GM18505 (cell line): ENCODE measurements at regions not wholly inside any gene's neighbourhood (a gene's known extent, or its start where the extent isn't known, plus 50 kb on each side); places are given as distances from the start of the nearest gene placed in this dataset.

Source experiments
- ATAC-seq: cut with Tn5 transposase; IDR thresholded peaks from one replicate; pipeline ENCODE4 v1.9.1; 2021; ENCODE audit not compliant: unreplicated experiment
- POLR2A ChIP-seq: IDR thresholded peaks from 4 replicates; pipeline ENCODE4 v1.6.1; 2011; ENCODE audit warnings: borderline replicate concordance; ENCODE audit not compliant: insufficient read depth, insufficient read length; ENCODE audit errors: extremely low read depth

DNA sequence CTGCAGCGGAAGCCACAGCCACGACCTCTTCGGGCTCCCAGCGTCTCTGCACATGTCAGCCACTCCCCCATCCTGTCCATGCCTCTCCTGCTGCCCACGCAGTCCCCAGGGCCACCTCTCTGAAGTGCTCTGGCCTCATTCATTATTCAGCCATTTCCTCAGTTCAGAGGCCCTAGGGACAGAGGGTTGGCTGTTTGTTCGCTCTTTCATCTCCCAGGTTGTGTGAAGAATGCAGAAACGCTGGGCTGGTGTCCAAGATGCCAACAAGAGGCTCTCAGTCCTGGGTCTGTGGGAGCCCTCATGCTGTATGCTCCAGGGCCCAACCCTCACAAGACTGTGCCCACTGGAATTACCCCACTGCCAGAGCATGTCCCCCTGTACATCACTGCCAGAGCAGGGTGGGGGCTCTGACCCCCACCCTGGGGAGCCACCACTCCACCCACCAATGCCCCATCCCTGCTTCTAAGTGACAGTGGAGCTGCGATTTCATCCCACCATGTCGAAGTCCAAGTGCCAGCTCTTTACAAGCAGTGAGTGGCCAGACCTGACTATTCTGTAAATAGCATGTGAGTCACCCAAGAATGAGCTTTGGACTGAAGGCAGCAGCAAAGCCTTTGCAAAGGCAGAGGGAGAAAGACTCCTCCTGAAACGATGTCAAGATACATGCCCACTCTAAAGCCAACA lies 209.6 kb downstream of the BUD13 start:
- ATAC-seq = no peak
- TF ChIP-seq POLR2A = no peak

DNA sequence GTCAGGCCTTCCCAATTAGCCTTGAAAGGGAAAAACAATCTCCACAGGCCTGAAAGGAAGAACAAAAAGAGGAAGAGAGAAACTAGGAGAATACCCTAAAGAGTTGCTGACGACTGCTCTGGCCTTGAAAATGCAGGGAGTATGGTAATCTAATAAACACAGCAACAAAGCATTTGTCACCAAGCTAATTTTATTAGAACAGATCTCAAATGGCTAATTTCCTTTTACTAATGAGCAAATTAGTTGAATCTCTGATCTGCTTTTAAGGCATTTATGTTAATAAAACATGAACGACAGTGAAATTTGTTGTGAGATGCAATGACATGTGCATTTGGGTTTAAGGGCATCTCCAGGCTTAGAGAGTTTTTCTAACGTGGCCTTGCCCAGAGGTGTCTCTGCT lies 212.2 kb downstream of the BUD13 start:
- TF ChIP-seq POLR2A = no peak
- no peak for ATAC-seq

DNA sequence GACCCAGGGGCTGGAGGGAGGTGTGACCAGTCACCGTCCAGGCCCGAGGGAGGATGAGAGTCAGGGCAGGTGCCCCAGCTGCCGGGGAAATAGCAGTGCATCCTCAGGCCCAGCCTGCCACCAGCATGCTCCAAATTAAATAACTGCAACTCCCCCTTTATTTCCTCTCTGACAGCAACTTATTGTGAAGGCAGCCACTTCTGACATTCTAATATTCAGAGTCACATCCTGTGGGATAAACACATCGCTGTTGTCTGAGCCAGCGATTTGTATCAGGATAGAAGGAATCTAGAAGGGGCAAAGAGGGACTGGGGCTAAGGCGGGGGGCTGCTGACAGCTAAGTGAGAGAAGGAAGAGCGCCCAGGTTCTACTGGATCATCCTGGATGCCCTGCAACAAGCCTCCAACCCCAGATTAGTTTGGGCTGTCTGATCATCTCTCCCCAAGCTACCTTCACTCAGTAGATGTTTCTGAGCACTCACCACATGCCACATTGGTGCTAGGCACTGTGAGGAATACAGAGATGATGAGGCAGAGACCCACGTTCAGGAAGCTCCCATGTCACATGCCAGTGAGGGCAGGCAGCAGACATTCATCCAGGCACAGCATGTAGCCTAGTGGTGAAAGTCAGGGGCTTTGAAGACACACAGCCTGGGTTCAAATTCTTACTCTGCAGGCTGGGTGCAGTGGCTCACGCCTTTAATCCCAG lies 214.1 kb downstream of the BUD13 start:
- no peak for TF ChIP-seq POLR2A
- ATAC-seq = no peak

DNA sequence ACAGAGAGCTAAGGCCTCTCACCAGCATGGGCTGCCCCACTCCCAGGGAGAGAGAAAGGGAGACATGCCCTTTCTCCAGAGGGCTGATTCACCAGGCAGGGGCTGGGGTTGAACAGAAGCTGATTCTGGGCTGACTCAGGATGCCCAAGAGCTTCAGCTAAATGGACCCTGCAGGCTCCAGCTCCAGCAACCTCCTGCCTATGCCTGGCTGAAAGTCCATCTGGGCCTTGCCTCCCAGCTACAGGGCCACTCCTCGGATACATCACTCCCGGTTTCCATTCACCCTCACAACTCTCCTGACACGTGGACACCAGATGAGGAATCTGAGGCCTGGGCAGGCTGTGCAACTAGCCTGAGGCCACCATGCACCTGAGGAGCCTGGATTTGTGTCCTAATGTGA lies 215.5 kb downstream of the BUD13 start:
- ATAC-seq = no peak
- TF ChIP-seq POLR2A = no peak

DNA sequence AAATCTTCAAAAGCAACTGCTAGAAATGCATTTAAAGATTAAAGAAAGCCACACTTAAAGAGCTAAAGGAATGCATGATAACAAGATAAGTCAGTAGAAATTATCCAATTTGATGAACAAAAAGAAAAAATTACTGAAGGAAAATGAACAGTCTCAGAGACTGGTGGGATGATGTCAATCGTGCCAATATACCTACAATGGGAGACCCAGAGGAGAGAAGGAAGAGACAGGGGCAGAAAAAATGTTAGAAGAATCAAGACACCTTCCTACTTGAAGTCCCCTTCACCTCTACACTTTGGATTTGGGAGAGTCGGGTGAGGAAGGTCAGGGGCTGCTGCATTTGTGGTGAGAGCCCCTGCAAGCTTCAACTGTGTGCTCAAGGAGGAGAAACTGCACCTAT lies 216.3 kb downstream of the BUD13 start:
- no peak for TF ChIP-seq POLR2A
- ATAC-seq = no peak

DNA sequence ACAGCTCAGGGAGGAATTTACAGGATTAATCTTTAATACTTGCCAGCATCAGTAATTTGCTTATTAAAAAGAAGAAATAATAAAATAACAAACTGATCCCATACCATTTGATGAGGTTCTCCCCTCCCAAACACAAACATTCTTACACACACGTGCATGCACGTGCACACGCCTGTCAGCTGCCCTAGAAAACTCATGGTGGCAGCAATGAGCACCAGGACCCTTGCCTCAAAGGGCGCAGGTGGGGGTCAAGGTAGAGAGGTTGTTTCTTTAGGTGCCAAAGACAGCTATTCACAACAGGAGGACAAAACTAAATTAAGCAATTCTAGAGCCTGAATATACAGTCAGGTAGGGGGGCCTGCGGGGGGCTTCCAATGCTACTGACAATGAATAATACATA lies 219.3 kb downstream of the BUD13 start:
- no peak for ATAC-seq
- no peak for TF ChIP-seq POLR2A

DNA sequence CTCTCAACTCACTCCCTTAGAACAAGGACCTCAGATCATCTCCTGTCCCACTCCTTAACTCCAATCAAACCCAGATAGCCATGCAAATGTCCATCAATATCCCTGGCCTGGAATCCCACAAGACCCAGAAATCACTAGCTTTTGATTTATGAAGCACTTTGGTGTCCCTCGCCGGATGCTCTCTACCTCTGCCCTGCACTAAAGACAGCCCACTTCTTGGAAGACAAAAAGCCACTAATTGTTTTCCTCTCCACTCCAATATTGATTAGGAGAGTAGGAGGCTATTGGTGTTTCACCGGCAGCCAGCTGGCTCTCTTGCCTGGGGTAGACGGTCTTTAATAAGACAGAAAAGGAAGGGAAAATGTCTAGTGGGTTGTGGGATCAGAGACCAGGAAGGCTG lies 221.2 kb downstream of the BUD13 start:
- no peak for TF ChIP-seq POLR2A
- ATAC-seq = no peak

DNA sequence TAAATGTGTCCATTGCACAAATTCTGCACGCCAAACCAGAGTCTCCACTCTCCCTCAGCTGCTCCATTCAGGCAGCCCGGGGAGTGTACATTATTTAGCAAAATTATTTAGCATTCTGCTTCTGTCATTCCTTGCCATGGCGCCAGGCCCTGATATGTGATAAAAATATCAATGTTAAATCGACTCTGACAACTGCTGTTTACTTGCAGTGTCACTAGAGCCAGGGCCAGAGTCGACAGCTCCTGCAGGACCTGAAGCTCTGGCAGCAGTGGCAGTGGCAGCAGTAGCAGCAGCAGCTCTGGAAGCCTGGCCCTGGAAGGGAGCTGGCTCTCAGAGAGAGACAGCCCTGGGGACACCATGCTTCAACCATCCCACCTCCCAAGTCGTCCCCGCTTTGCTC lies 224.5 kb downstream of the BUD13 start:
- no peak for ATAC-seq

DNA sequence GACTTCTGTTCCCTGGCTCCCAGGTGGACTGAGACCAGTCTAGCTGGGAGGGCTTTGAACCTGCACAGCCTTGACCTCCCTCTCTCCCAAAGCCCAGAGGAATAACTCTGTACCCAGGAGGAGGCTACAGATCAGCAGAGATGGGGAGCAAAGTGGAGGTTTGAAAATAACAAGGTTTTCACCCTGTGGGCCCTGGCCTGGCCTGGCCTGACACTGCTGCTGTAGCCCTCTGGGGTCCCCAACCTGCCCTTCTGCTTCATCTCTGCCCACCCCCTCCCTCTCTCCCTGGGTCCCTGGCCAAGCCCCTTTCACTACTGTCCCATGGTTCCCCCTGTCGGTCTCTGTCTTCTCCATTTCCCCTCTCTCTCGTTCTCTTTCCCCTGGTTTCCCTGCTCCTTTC lies 225.2 kb downstream of the BUD13 start:
- ATAC-seq = no peak
- TF ChIP-seq POLR2A = no peak

More for the DNA sequence above, 224.5 kb downstream of the BUD13 start:
- TF ChIP-seq POLR2A = no peak

DNA sequence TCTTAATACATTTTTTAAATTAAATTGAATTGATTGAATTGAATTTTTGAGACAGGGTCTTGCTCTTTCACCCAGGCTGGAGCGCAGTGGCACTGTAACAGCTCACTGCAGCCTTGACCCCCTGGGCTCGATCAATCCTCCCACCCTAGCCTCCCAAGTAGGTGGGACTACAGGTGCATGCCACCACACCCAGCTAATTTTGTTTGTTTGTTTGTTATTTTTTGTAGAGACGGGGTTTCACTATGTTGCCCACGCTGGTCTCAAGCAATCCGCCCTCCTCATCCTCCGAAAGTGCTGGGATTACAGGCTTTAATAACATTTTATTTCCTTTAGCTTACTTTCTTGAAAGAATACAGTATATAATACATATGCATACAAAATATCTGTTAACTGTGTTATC lies 226.9 kb downstream of the BUD13 start:
- ATAC-seq = no peak
- TF ChIP-seq POLR2A = no peak

DNA sequence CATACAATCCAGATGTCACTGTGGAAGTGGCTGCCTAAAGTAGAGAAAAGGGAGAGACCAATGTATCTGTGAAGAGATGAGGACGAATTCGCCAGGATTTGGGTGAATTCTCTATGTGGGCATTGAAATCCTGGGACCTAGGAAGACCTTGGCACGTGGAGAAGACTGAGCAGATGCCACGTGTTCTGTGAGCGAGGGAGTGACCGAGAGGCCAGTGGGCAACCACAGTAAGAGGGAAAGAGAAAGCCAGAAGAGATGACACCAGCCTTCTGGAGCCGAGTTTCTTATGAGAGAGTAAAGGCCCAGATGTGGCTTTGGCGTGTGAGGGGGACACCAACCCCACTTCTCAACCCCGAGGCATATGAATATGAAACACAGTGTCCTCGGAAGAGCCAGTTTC lies 228.1 kb downstream of the BUD13 start:
- no peak for ATAC-seq
- TF ChIP-seq POLR2A = no peak

DNA sequence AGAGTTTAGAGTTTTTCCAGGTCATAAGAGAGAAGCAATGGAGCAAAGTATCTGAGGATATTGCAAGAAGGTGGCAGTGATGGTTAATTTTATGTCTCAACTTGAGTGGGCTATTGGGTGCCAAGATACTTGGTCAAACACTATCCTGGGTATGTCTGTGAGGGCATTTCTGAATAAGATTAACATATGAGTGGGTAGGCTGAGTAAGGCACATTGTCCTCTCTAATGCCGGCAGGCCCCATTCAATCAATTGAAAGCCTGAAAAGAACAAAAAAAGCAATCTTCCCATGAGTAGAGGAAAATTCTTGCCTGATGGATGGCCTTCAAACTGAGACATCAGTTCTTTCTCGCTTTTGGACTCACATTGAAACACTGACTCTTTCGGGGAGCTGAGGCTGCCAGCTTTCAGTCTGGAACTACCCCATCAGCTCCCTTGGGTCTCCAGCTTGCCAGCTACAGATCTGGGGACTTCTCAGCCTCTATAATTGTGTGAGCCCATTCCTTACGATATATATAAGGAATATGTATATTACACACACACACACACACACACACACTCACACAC lies 228.8 kb downstream of the BUD13 start:
- no peak for TF ChIP-seq POLR2A
- ATAC-seq = no peak

DNA sequence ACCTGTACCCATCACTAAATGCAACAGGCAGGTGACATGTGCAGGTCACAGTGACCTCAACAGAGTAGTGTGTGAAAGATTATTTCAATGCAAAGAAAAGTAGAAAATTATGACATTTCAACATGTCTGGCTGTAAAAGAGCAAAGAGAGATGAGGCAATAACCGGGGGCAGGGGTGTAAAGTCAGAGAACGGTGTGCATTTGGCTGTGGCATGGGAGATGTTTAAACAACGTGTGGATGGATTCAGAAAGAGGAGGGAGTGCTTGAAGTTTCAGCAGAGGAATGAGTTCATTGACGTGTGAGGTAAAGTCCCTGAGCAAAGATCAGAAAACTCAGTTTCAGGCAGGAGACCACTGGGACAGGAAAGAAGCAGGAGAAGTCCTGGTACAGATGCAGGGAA lies 229.7 kb downstream of the BUD13 start:
- no peak for TF ChIP-seq POLR2A
- no peak for ATAC-seq

DNA sequence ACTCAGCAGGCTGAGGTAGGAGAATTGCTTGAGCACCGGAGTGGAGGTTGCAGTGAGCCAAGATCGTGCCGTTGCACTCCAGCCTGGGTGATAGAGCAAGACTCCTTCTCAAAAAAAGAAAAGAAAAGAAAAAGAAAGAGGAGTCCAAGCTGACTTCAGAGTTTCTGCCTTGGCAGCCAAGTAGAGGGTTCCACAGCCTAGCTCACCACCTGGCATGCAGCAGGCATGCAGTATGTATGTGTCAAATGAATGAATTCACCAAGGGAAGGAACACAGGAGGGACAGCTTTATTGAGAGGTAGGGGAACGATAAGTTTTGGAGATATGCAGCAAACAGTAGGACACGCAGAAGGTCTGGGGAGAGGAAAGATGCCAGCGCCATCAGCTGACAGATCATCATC lies 230.4 kb downstream of the BUD13 start:
- ATAC-seq = no peak

More for the DNA sequence above, 230.4 kb downstream of the BUD13 start:
- no peak for TF ChIP-seq POLR2A
